Right atrium auricular region (tissue), 2 donors: ENCODE measurements at regions not wholly inside any gene's neighbourhood (a gene's known extent, or its start where the extent isn't known, plus 50 kb on each side); places are given as distances from the start of the nearest gene placed in this dataset.

Source experiments
- DNase-seq: peaks from one replicate; pipeline ENCODE4 v3.0.0-alpha.2; 2019; ENCODE audit warnings: low spot score
- H3K27ac ChIP-seq, 2 donors: fragments of 200-600 bp; sonication (generic); 1 replicate in 1 of 2; 2 replicates in 1 of 2; pipeline ENCODE4 v1.5.1; 2016 to 2019
- H3K27me3 ChIP-seq, 2 donors: fragments of 200-600 bp; sonication (generic); one replicate each; pipeline versions ENCODE4 v1.5.1 to v1.6.0; 2017 to 2019
- H3K36me3 ChIP-seq: fragments of 200-600 bp; sonication (generic); one replicate; pipeline ENCODE4 v1.5.1; 2016
- H3K4me1 ChIP-seq, 2 donors: fragments of 200-600 bp; sonication (generic); one replicate each; pipeline versions ENCODE4 v1.5.1 to v1.6.0; 2017 to 2019
- H3K4me3 ChIP-seq, 2 donors: fragments of 200-600 bp; sonication (generic); 1 replicate in 1 of 2; 2 replicates in 1 of 2; pipeline ENCODE4 v1.5.1; 2017 to 2019; ENCODE audit warnings: mild to moderate bottlenecking in 1 of 2, moderate library complexity in 1 of 2
- H3K9me3 ChIP-seq, 2 donors: fragments of 200-600 bp; sonication (generic); one replicate each; pipeline ENCODE4 v1.5.1; 2019
- TF ChIP-seq, protein P1 (sequence below), 2 donors: fragments of 200-600 bp; sonication (generic); IDR thresholded peaks; one replicate each; pipeline ENCODE4 v1.5.1; 2019; ENCODE audit warnings: antibody characterized with exemption in 2 of 2

DNA sequence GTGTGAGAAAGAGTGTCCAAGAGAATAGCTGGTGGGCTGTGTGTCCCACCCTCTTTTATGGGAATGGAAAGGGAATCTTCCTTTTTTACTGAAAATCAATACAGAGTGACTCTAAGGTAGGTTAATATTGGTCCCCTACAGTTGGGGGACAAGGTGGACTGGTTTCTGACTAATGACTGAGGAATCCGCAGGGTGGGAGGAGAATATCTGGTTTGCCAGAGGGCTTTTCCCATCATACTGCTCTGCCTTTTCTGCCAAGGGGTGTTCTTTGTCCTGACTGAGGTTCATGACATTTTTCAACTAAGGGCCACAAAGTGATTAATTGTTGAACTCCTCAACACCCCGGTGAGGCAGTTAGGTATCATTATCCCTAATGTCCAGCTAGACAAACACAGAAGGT lies 261.6 kb downstream of the SPATA18 start:
- H3K36me3 ChIP-seq = no peaks in the 10 kb centered on the region
- H3K27ac ChIP-seq = no peak overlapping the region
- no peaks in the 10 kb centered on the region for H3K9me3 ChIP-seq
- no peaks in the 10 kb centered on the region for H3K27me3 ChIP-seq
- no peaks in the 10 kb centered on the region for H3K4me1 ChIP-seq
- H3K4me3 ChIP-seq = no peak overlapping the region
- TF ChIP-seq, protein P1, sequence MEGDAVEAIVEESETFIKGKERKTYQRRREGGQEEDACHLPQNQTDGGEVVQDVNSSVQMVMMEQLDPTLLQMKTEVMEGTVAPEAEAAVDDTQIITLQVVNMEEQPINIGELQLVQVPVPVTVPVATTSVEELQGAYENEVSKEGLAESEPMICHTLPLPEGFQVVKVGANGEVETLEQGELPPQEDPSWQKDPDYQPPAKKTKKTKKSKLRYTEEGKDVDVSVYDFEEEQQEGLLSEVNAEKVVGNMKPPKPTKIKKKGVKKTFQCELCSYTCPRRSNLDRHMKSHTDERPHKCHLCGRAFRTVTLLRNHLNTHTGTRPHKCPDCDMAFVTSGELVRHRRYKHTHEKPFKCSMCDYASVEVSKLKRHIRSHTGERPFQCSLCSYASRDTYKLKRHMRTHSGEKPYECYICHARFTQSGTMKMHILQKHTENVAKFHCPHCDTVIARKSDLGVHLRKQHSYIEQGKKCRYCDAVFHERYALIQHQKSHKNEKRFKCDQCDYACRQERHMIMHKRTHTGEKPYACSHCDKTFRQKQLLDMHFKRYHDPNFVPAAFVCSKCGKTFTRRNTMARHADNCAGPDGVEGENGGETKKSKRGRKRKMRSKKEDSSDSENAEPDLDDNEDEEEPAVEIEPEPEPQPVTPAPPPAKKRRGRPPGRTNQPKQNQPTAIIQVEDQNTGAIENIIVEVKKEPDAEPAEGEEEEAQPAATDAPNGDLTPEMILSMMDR (IDR thresholded peaks at IDR 0.05) = no peak
- no peak for DNase-seq

- Histone ChIP-seq H3K36me3 (no peaks in the 10 kb centered on the region), H3K4me1 (no peaks in the 10 kb centered on the region), H3K27me3 (no peaks in the 10 kb centered on the region), H3K9me3 (no peaks in the 10 kb centered on the region), H3K4me3 (no peak overlapping the region), H3K27ac (no peak overlapping the region)
- DNase-seq = no peak
- TF ChIP-seq, protein P1 (IDR thresholded peaks at IDR 0.05) = no peak
Measured at GRCh38 chr4:52317361-52317879, 266.3 kb downstream of the SPATA18 start.

GRCh38 chr4:52317981-52318380 lies 266.9 kb downstream of the SPATA18 start:
- DNase-seq = no peak
- TF ChIP-seq, protein P1 (IDR thresholded peaks at IDR 0.05) = no peak
- H3K36me3 ChIP-seq = no peaks in the 10 kb centered on the region
- no peaks in the 10 kb centered on the region for H3K9me3 ChIP-seq
- H3K27me3 ChIP-seq = no peaks in the 10 kb centered on the region
- no peaks in the 10 kb centered on the region for H3K4me1 ChIP-seq
- H3K27ac ChIP-seq = no peak overlapping the region
- H3K4me3 ChIP-seq = no peak overlapping the region

- H3K4me3 ChIP-seq = no peak overlapping the region
- no peak for DNase-seq
- H3K36me3 ChIP-seq = no peaks in the 10 kb centered on the region
- no peak overlapping the region for H3K27ac ChIP-seq
- H3K27me3 ChIP-seq = no peaks in the 10 kb centered on the region
- TF ChIP-seq, protein P1 (IDR thresholded peaks at IDR 0.05) = no peak
- peaks cover 0 to 30% of the 10 kb centered on the region in 2 donors for H3K9me3 ChIP-seq
- H3K4me1 ChIP-seq = no peaks in the 10 kb centered on the region
Measured at GRCh38 chr4:52329894-52330293, 278.8 kb downstream of the SPATA18 start.

GRCh38 chr4:52343595-52343994 lies 292.5 kb downstream of the SPATA18 start:
- Histone ChIP-seq H3K27ac (no peak overlapping the region), H3K36me3 (no peaks in the 10 kb centered on the region), H3K4me3 (no peak overlapping the region), H3K9me3 (no peaks in the 10 kb centered on the region), H3K27me3 (no peaks in the 10 kb centered on the region), H3K4me1 (no peaks in the 10 kb centered on the region)
- TF ChIP-seq, protein P1 (IDR thresholded peaks at IDR 0.05) = no peak
- no peak for DNase-seq

GRCh38 chr4:52350926-52351325 lies 299.8 kb downstream of the SPATA18 start:
- no peak overlapping the region for H3K4me3 ChIP-seq
- no peaks in the 10 kb centered on the region for H3K36me3 ChIP-seq
- TF ChIP-seq, protein P1 (IDR thresholded peaks at IDR 0.05) = no peak
- no peak overlapping the region for H3K27ac ChIP-seq
- no peaks in the 10 kb centered on the region for H3K27me3 ChIP-seq
- H3K4me1 ChIP-seq = no peaks in the 10 kb centered on the region
- no peaks in the 10 kb centered on the region for H3K9me3 ChIP-seq
- no peak for DNase-seq
